Stimulated activated CD8-positive, alpha-beta memory T cell treated with anti-CD3 and anti-CD28 coated beads, Interleukin-7, amount 100 ng/mL, for 4 hours (primary cell): ENCODE measurements at regions not wholly inside any gene's neighbourhood (a gene's known extent, or its start where the extent isn't known, plus 50 kb on each side); places are given as distances from the start of the nearest gene placed in this dataset.
"Not testable (repeated sequence)": the region's sequence is repeated elsewhere in the genome, so short reads cannot be mapped to it uniquely, and the experiment has no call there.

ENCODE experiments used
- DNase-seq, 2 donors: peaks; one replicate each; pipeline ENCODE4 v3.0.0-alpha.2; 2020; ENCODE audit warnings: low read depth in 2 of 2

- DNase-seq: no peak
Observed at GRCh38 chr18:30175621-30176225, 866.8 kb downstream of the DSC3 start.

DNA sequence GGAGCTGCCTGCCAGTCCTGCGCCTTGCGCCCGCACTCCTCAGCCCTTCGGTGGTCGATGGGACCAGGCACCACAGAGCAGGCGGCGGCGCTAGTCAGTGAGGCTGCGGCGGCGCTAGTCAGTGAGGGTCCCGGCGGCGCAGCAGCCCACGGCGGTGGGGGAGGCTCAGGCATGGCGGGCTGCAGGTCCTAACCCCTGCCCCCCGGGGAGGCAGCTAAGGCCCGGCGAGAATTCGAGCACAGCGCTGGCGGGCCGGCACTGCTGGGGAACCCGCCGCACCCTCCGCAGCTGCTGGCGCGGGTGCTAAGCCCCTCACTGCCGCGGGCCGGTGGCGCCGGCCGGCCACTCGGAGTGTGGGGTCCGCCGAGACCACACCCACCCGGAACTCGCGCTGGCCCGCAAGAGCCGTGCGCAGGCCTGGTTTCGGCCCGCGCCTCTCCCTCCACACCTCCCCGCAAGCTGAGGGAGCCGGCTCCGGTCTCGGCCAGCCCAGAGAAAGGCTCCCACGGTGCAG, 867.4 kb downstream of the DSC3 start:
- DNase-seq: no peak

- DNase-seq: no peak
Observed at GRCh38 chr18:30163573-30163972, 879.0 kb downstream of the DSC3 start.

DNA sequence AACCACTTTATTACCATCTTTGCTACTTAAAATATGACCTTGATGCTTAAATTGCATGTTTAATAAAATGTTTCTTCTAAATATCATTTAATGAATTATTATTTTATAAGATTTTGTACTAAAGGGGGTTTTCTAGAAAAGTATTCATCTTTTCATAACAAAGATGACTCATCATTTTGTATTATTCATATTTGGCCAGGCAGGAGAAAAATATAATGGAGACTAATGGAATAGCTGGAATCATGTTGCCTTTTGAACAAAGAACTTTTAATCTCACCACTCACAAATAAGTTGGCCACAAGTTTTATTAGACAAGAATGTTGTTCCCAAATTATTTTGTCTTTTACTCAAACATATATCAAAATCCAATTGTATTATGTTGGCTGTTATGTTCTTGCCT, 882.4 kb downstream of the DSC3 start:
- DNase-seq: no peak

- no peak for DNase-seq
Observed at GRCh38 chr18:30150586-30151250, 891.8 kb downstream of the DSC3 start.

- DNase-seq: no peak
Observed at GRCh38 chr18:30149585-30149984, 893.0 kb downstream of the DSC3 start.

DNA sequence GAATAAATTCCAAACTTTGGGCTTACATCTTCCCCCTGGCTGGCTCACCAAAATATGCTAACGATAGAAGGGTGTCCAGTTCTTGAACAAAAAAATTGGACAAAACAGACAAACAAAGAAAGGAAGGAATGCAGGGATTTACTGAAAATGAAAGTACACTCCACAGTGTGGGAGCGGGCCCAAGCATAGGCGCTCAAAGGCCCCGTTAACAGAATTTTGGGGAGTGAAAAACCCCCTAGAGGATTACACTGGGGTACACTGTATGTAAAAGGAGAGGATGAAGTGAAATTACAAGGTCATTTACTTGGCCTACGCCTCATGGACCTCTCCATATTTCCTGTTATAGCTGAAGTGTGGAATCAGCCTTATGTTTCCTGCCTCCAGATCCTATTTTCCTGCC, 899.7 kb downstream of the DSC3 start:
- DNase-seq: no peak

DNA sequence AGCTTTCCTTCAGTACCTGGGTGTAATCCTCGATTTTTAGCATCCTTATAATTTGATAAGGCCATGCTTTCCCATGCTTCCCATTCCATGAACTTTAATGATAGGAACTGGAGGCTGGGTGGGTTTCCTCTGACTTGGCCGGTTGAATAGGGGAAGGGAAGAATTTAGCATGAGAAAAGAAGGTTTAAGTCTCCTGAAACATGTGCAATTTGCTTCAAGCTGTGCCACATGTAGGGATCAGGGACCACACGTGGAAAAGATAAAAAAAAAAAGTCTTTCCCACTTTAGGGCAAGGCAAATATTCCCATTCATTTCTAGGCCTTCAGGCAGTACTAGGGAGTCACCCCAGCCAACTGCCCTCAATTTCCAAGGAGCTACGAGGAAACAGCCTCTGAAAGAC, 900.3 kb downstream of the DSC3 start:
- no peak for DNase-seq

DNA sequence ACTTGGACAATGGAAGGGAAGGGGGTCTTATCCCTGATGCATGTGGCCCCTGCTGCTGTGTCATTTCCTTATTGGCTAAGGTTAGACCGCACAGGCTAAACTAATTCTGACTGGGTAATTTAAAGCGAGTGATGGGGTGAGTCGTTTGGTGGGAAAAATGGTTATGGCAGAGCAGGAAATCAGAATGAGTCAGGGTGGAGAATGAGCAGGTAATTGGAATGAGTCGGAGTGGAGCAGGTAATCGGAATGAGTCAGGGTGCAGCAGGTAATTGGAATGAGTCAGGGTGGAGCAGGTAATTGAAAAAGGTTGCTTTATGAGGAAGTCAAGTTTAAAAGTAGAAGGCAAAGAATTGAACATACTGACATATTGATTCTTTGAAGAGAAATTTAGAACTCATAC, 901.0 kb downstream of the DSC3 start:
- not testable (repeated sequence) for DNase-seq

- no peak for DNase-seq
Observed at GRCh38 chr18:30139631-30140287, 902.8 kb downstream of the DSC3 start.

DNA sequence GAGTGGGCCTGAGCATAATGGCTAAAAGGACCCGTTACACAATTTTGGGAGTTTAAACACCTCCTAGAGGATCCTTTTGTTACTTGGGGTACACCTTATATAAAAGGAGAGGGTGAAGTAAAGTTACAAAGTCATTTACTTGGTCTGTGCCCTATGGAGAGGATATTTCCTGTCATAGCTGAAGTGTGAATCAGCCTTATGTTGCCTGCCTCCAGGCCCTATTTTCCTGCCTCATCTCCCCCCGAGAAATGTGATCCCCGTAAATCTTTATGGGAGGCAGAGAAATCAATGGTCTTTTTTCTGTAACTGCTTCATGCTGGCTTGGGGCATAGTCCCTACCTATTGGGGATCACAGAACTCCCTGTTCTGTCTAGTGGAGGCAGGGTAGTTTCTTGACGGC, 906.6 kb downstream of the DSC3 start:
- DNase-seq: no peak

- DNase-seq: no peak
Observed at GRCh38 chr18:30134020-30134419, 908.5 kb downstream of the DSC3 start.

GRCh38 chr18:30132959-30133358, 909.6 kb downstream of the DSC3 start:
- no peak for DNase-seq

- no peak for DNase-seq
Observed at GRCh38 chr18:30121397-30121796, 921.1 kb downstream of the DSC3 start.

DNA sequence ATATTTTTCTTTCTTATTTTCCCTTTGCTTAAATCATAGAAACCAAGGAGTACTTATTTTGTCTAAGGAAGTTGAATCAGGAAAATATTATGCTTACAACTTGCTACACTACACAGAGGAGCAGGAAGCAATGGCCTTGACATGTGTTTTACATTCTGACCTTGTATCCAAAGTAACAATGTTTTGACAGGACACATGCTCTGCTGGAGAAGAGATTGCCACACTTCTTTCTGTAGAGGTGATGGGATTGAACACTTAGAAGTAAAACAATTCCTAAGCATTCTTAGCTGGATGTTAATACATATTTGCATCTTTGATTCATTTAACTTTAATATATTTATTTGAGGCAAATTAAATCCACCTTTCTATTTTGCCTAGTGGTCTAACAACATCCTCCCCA, 929.1 kb downstream of the DSC3 start:
- DNase-seq: no peak

GRCh38 chr18:30106356-30106755, 936.2 kb downstream of the DSC3 start:
- DNase-seq: no peak

DNA sequence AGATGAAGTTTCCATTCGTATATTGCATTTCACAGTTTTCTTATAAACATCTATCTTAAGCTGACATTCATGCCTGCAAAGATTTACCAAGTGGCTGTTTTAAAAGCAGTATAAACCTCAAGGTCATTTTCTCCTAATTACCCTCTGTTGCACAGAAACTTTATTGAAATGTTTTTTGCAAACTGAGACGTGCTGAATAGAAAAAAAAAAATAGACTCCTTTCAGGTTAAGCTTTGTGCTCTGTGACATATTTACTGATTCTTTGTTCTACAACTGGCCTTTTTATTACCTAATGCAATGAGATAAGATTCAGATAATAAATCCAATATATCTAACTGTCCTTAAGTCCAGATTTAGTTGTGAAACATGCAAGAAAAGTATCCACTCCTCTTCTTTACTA, 938.7 kb downstream of the DSC3 start:
- DNase-seq: no peak

DNA sequence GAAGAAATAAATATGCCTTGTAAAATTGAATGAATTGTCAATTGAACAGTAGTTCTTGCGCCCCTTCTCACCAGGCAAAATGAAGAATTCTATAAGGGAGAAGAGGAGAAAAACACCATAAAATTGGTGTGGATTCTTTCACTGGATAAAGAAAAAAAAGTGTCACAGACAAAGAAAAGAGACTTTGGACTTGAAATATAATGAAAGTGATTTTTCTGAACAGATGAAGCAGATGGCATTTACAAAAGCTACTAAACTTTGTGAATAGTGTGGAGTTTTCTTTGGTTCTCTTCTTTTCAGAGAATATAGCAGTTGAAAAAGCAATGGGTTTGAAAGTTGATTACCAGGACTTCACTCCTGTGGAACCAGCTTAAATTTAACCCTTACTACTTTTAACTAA, 945.7 kb downstream of the DSC3 start:
- DNase-seq: no peak

DNA sequence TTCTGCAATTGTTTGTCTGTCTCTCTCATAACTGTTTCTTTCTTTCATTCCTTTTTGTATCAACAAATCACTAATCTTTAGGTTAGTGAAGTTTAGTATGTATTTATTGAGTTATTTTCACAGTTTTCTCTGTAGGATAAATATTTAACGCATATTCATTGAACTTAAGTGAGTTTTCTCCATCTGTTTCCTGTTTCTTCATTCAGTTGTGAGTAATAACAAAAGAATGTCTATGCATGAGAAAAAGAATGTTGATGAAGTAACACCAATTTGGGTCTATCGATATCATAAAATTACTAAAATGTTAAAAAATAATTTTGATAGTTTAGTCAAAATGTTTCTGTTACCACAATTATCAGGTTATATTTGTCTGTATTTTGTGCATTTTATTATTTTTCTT, 948.0 kb downstream of the DSC3 start:
- no peak for DNase-seq

GRCh38 chr18:30093376-30093775, 949.2 kb downstream of the DSC3 start:
- no peak for DNase-seq

- no peak for DNase-seq
Observed at GRCh38 chr18:30088238-30089015, 954.1 kb downstream of the DSC3 start.

DNA sequence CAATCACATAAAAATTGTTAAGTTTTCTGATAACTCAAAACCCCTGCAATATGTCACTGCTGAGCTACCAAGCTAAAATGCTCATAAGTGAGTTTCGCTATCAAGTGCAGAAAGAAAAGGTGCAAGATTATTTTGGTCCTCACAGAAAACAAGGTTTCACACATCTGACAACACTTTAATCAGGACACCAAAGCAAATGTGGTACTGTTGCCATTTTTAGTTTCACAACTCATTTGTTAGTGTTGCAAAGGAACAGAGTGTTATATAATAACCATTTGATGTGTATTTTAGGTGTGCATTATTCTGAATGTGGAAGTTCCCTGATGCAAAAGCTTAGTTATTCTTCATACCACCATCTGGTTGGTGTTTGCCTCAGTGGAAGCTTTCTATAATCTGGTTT, 956.2 kb downstream of the DSC3 start:
- DNase-seq: no peak
